ENCODE measurements at regions not wholly inside any gene's neighbourhood (a gene's known extent, or its start where the extent isn't known, plus 50 kb on each side); places are given as distances from the start of the nearest gene placed in this dataset.
"Not testable (repeated sequence)": the region's sequence is repeated elsewhere in the genome, so short reads cannot be mapped to it uniquely, and the experiment has no call there.

DNA sequence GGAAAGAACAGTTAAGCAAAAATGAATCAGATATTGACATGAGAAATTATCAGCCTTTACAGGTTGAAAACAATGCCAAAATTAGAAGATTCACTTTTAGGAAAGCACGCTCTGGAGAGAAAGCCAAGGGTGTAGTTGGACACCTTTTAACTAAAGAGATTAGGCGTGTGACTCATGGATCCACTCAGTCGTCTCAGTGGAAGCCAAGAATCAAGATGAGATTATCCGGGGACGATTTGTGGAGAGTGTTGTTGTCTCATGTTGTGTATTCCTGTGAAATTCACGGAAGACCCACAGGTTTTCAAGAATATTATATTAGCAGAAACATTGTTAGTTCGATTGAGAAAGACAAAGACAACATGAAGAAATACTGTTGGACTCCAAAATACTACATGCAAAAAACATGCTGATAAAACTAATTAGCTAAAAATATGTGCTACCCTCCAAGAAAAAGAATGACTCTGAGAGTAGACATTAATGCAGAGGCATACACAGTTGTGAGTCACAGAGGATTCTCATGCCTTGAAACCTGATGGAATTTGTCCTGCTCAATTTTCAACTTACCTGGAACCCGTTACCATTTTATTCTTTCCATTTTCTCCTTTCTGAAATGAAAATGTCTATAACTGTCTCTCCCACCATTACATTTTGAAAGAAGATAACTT lies 192.1 kb upstream of the RND3 start:
- TF ChIP-seq, protein P1, sequence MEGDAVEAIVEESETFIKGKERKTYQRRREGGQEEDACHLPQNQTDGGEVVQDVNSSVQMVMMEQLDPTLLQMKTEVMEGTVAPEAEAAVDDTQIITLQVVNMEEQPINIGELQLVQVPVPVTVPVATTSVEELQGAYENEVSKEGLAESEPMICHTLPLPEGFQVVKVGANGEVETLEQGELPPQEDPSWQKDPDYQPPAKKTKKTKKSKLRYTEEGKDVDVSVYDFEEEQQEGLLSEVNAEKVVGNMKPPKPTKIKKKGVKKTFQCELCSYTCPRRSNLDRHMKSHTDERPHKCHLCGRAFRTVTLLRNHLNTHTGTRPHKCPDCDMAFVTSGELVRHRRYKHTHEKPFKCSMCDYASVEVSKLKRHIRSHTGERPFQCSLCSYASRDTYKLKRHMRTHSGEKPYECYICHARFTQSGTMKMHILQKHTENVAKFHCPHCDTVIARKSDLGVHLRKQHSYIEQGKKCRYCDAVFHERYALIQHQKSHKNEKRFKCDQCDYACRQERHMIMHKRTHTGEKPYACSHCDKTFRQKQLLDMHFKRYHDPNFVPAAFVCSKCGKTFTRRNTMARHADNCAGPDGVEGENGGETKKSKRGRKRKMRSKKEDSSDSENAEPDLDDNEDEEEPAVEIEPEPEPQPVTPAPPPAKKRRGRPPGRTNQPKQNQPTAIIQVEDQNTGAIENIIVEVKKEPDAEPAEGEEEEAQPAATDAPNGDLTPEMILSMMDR (IDR thresholded peaks at IDR 0.05; ENCODE audit: extremely low read depth, missing control alignments): no peak
- DNase-seq (ENCODE audit: low spot score): no peak

DNA sequence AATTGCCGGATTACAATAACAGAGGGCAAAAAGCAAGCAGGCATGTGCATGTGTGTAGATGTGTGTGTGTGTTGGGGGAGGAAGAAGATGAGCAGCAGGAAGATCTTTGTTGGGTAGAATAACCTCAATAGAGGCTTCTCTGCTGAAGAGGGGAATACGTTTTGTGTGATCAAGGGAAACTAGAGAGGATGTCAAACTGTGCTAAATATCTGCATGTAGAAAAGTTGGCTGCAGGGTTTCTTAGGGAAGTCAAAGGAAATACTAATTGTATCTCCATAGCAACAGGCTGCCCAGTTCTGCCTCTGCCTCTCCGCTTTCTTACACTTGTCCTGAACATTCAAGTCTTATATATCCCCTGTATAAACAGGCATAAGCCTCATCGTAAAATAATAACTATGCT lies 190.1 kb upstream of the RND3 start:
- DNase-seq (ENCODE audit: low spot score): no peak
- TF ChIP-seq, protein P1 (IDR thresholded peaks at IDR 0.05; ENCODE audit: extremely low read depth, missing control alignments): no peak

DNA sequence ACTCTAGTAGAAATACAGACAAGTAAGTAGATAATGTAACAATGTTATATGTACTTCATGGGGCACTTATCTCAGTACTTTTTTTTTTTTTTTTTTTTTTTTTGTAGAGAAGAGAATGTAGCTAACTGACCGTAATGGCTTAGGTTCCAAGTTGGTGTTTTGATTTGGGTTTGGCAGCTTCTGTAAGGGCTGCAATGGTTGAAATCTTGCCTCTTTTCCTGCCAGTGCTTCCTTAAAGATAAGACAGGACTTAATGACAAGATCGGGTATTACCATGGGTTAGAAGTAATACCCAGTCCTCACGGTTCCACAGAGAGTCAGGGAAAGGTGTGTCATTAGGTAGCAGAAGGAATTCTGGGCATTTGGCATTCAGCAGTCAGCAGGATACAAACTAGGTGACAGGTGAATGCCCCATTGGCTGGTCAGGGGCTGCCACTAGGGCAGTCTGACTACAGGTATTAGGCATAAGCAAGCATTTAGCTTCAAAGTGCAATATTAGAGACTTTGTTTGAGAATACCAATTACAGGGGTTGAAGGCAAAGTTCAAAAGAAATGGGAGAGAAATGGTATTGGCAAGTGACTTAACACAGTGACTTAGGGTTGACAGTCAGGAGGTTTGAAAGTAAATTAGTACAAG lies 189.4 kb upstream of the RND3 start:
- no peak for DNase-seq (ENCODE audit: low spot score)
- TF ChIP-seq, protein P1 (IDR thresholded peaks at IDR 0.05; ENCODE audit: extremely low read depth, missing control alignments): no peak

DNA sequence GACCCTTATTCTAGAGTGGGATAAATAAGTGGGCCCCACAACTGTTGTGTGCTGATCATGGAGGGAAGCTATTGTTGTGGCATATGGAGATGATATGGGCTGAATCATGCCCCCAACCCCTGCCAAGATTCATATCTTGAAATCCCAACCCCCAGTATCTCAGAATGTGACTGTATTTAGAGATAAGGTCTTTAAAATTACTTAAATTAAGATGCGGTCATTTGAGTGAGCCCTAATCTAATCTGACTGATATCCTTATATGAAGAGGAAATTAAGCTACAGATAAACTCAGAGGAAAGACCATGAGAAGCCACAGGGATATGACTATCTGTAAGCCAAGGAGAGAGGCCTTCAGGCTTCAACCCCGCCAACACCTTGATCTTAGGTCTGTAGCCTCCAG lies 188.3 kb upstream of the RND3 start:
- DNase-seq (ENCODE audit: low spot score): no peak
- TF ChIP-seq, protein P1 (IDR thresholded peaks at IDR 0.05; ENCODE audit: extremely low read depth, missing control alignments): no peak

DNA sequence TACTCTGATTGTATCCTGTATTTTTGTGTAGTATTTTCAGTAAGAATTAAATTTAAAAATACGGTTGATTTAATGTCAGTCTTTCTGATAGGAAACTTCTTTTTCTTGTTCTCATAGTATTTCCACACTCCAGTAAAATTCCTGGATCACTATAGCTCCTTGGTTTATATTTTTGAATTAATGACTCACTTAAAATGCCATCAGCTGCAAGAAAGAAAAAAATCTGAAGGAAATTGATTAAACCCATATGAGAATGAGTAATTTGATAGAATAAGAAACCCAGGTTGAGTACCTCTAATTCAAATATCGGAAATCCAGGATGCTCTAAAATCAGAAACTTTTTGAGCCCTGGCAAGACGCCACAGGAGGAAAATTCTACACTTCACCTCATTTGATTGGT lies 186.8 kb upstream of the RND3 start:
- DNase-seq (ENCODE audit: low spot score): no peak
- TF ChIP-seq, protein P1 (IDR thresholded peaks at IDR 0.05; ENCODE audit: extremely low read depth, missing control alignments): no peak

DNA sequence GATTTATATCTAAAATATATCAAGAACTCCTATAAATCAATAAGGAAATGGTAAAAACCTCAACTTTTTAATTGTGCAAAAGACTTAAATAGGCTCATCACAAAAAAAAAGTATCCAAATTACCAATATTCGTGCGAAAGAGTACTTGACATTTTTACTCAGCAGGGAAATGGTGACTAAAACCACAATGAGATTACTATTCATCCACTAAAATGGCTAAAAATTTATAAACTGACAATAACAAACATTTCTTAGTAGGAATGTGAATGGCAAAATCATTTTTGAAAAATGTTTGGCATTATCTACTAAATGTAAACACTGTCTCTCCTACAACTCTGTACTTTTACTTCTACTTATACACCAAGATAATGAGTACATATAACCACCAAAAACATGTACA lies 184.8 kb upstream of the RND3 start:
- no peak for DNase-seq (ENCODE audit: low spot score)
- TF ChIP-seq, protein P1 (IDR thresholded peaks at IDR 0.05; ENCODE audit: extremely low read depth, missing control alignments): no peak

DNA sequence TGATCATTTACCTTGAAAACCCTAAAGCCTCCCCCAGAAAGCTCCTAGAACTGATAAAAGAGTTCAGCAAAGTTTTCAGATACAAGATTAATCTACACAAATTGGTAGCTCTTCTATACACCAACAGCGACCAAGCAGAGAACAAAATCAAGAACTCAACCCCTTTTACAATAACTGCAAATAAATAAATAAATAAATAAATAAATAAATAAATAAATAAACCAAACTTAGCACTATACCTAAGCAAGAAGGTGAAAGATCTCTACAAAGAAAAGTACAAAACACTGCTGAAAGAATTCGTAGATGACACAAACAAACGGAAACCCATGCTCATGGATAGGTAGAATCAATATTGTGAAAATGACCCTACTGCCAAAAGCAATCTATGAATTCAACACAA lies 182.0 kb upstream of the RND3 start:
- DNase-seq (ENCODE audit: low spot score): no peak

DNA sequence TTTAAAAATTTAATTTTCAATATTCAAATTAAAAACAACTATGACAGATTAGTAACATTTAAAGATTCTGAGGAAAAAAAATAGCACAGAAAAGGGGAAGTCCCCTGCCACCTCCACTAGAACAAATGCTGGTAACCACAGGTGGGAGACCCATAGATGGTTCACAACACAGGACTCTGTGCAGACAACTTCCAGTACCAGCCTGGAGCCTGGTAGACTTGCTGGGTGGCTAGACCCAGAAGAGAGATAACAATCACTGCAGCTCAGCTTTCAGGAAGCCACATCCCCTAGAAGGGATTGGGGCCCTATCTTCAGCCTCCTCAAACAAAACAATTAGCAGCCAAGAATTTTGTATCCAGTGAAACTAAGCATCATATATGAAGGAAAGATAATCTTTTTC lies 179.6 kb upstream of the RND3 start:
- DNase-seq (ENCODE audit: low spot score): not testable (repeated sequence)

More for the DNA sequence above, 182.0 kb upstream of the RND3 start:
- TF ChIP-seq, protein P1 (IDR thresholded peaks at IDR 0.05; ENCODE audit: extremely low read depth, missing control alignments): no peak
